ENCODE measurements at regions not wholly inside any gene's neighbourhood (a gene's known extent, or its start where the extent isn't known, plus 50 kb on each side); places are given as distances from the start of the nearest gene placed in this dataset.
"Not testable (repeated sequence)": the region's sequence is repeated elsewhere in the genome, so short reads cannot be mapped to it uniquely, and the experiment has no call there.

- Histone ChIP-seq H3K27me3 (ENCODE audit: insufficient read depth, low read length, poor library complexity) (peaks cover 3% of the 10 kb centered on the region), H3K4me1 (ENCODE audit: insufficient read depth, low read length) (no peaks in the 10 kb centered on the region), H3K4me2 (ENCODE audit: insufficient read depth, low read length) (no peak overlapping the region), H3K9me3 (ENCODE audit: insufficient read depth, low read length, severe bottlenecking) (no peaks in the 10 kb centered on the region), H3K79me2 (ENCODE audit: insufficient read depth, low read length) (no peaks in the 10 kb centered on the region), H3K36me3 (ENCODE audit: insufficient read depth, low read length) (no peaks in the 10 kb centered on the region), H4K20me1 (ENCODE audit: insufficient read depth, low read length) (no peaks in the 10 kb centered on the region), H3K4me3 (ENCODE audit: low read depth in 1 of 2, low read length in 2 of 2) (no peak overlapping the region), H3K9ac (ENCODE audit: low read depth, low read length) (no peak overlapping the region), H3K27ac (ENCODE audit: low read length) (no peak overlapping the region), H2AFZ (ENCODE audit: low read depth, low read length) (no peak overlapping the region)
- DNase-seq: no peak
- no peak for TF ChIP-seq EZH2 (IDR thresholded peaks at IDR 0.05; ENCODE audit: borderline replicate concordance, low read depth, low read length, severe bottlenecking)
- ATAC-seq (ENCODE audit: insufficient read depth, low read depth): no peak
These were observed 118.2 kb downstream of the ZNF22 start for GRCh38 chr10:45118929-45119328.

- not testable (repeated sequence) for H3K9ac ChIP-seq (ENCODE audit: low read depth, low read length); H3K79me2 ChIP-seq (ENCODE audit: insufficient read depth, low read length); H3K27me3 ChIP-seq (ENCODE audit: insufficient read depth, low read length, poor library complexity); H3K27ac ChIP-seq (ENCODE audit: low read length); H3K36me3 ChIP-seq (ENCODE audit: insufficient read depth, low read length); H3K4me3 ChIP-seq (ENCODE audit: low read depth in 1 of 2, low read length in 2 of 2); H4K20me1 ChIP-seq (ENCODE audit: insufficient read depth, low read length); H3K9me3 ChIP-seq (ENCODE audit: insufficient read depth, low read length, severe bottlenecking); H3K4me2 ChIP-seq (ENCODE audit: insufficient read depth, low read length); ATAC-seq (ENCODE audit: insufficient read depth, low read depth); DNase-seq; H3K4me1 ChIP-seq (ENCODE audit: insufficient read depth, low read length); H2AFZ ChIP-seq (ENCODE audit: low read depth, low read length)
These were observed 121.6 kb downstream of the ZNF22 start for GRCh38 chr10:45122180-45122860.

- Histone ChIP-seq H3K27ac (ENCODE audit: low read length) (no peak overlapping the region), H3K9me3 (ENCODE audit: insufficient read depth, low read length, severe bottlenecking) (no peaks in the 10 kb centered on the region)
These were observed 134.9 kb downstream of the ZNF22 start for GRCh38 chr10:45135443-45136198.

GRCh38 chr10:45136256-45136655 is 135.5 kb downstream of the ZNF22 start:
- no peaks in the 10 kb centered on the region for H3K36me3 ChIP-seq (ENCODE audit: insufficient read depth, low read length)
- H3K4me1 ChIP-seq (ENCODE audit: insufficient read depth, low read length): no peaks in the 10 kb centered on the region
- ATAC-seq (ENCODE audit: insufficient read depth, low read depth): no peak
- TF ChIP-seq CTCF (IDR thresholded peaks at IDR 0.05; ENCODE audit: borderline replicate concordance, extremely low read depth, low read length, poor library complexity, severe bottlenecking): no peak
- TF ChIP-seq EZH2 (IDR thresholded peaks at IDR 0.05; ENCODE audit: borderline replicate concordance, low read depth, low read length, severe bottlenecking): no peak
- no peak overlapping the region for H3K4me3 ChIP-seq (ENCODE audit: low read depth in 1 of 2, low read length in 2 of 2)
- no peak overlapping the region for H3K27ac ChIP-seq (ENCODE audit: low read length)
- H3K27me3 ChIP-seq (ENCODE audit: insufficient read depth, low read length, poor library complexity): peaks cover 5% of the 10 kb centered on the region
- no peak overlapping the region for H3K9ac ChIP-seq (ENCODE audit: low read depth, low read length)
- H4K20me1 ChIP-seq (ENCODE audit: insufficient read depth, low read length): no peaks in the 10 kb centered on the region
- no peak for DNase-seq
- no peak overlapping the region for H3K4me2 ChIP-seq (ENCODE audit: insufficient read depth, low read length)
- H3K9me3 ChIP-seq (ENCODE audit: insufficient read depth, low read length, severe bottlenecking): no peaks in the 10 kb centered on the region
- H3K79me2 ChIP-seq (ENCODE audit: insufficient read depth, low read length): no peaks in the 10 kb centered on the region
- H2AFZ ChIP-seq (ENCODE audit: low read depth, low read length): no peak overlapping the region

More at GRCh38 chr10:45135443-45136198, 134.9 kb downstream of the ZNF22 start:
- Histone ChIP-seq H2AFZ (ENCODE audit: low read depth, low read length) (no peak overlapping the region), H4K20me1 (ENCODE audit: insufficient read depth, low read length) (no peaks in the 10 kb centered on the region), H3K4me1 (ENCODE audit: insufficient read depth, low read length) (no peaks in the 10 kb centered on the region), H3K27me3 (ENCODE audit: insufficient read depth, low read length, poor library complexity) (peaks cover 5% of the 10 kb centered on the region), H3K79me2 (ENCODE audit: insufficient read depth, low read length) (no peaks in the 10 kb centered on the region), H3K4me3 (ENCODE audit: low read depth in 1 of 2, low read length in 2 of 2) (no peak overlapping the region), H3K9ac (ENCODE audit: low read depth, low read length) (no peak overlapping the region), H3K4me2 (ENCODE audit: insufficient read depth, low read length) (no peak overlapping the region), H3K36me3 (ENCODE audit: insufficient read depth, low read length) (no peaks in the 10 kb centered on the region)
- DNase-seq (no peak), ATAC-seq (ENCODE audit: insufficient read depth, low read depth) (no peak)
- TF ChIP-seq CTCF (IDR thresholded peaks at IDR 0.05; ENCODE audit: borderline replicate concordance, extremely low read depth, low read length, poor library complexity, severe bottlenecking) (no peak), EZH2 (IDR thresholded peaks at IDR 0.05; ENCODE audit: borderline replicate concordance, low read depth, low read length, severe bottlenecking) (no peak)
